ENCODE measurements at regions not wholly inside any gene's neighbourhood (a gene's known extent, or its start where the extent isn't known, plus 50 kb on each side); places are given as distances from the start of the nearest gene placed in this dataset.
"Not testable (repeated sequence)": the region's sequence is repeated elsewhere in the genome, so short reads cannot be mapped to it uniquely, and the experiment has no call there.

- DNase-seq (ENCODE audit: low spot score), result no peak
These were observed 219.1 kb downstream of the SEC23IP start for GRCh38 chr10:120111628-120112027.

- DNase-seq (ENCODE audit: low spot score), result no peak
These were observed 220.3 kb downstream of the SEC23IP start for GRCh38 chr10:120112809-120113208.

GRCh38 chr10:120115959-120116358 is 223.4 kb downstream of the SEC23IP start:
- no peak for DNase-seq (ENCODE audit: low spot score)

GRCh38 chr10:120121768-120122167 is 229.2 kb downstream of the SEC23IP start:
- no peak for DNase-seq (ENCODE audit: low spot score)

GRCh38 chr10:120131183-120131582 is 238.7 kb downstream of the SEC23IP start:
- no peak for DNase-seq (ENCODE audit: low spot score)

GRCh38 chr10:120132811-120133210 is 240.3 kb downstream of the SEC23IP start:
- DNase-seq (ENCODE audit: low spot score), result no peak

GRCh38 chr10:120138689-120139088 is 246.2 kb downstream of the SEC23IP start:
- DNase-seq (ENCODE audit: low spot score), result no peak

GRCh38 chr10:120145107-120145506 is 252.6 kb downstream of the SEC23IP start:
- no peak for DNase-seq (ENCODE audit: low spot score)

GRCh38 chr10:120156614-120157274 is 264.2 kb downstream of the SEC23IP start:
- no peak for DNase-seq (ENCODE audit: low spot score)

- no peak for DNase-seq (ENCODE audit: low spot score)
These were observed 268.6 kb downstream of the SEC23IP start for GRCh38 chr10:120161111-120161510.

GRCh38 chr10:120162471-120162870 is 269.9 kb downstream of the SEC23IP start:
- DNase-seq (ENCODE audit: low spot score), result no peak

- DNase-seq (ENCODE audit: low spot score), result no peak
These were observed 279.8 kb downstream of the SEC23IP start for GRCh38 chr10:120172356-120172755.

GRCh38 chr10:120174491-120174890 is 282.0 kb downstream of the SEC23IP start:
- no peak for DNase-seq (ENCODE audit: low spot score)

GRCh38 chr10:120177330-120177729 is 279.7 kb upstream of the PLPP4 start:
- no peak for DNase-seq (ENCODE audit: low spot score)

- no peak for DNase-seq (ENCODE audit: low spot score)
These were observed 276.9 kb upstream of the PLPP4 start for GRCh38 chr10:120180160-120180559.

GRCh38 chr10:120181154-120181553 is 275.9 kb upstream of the PLPP4 start:
- DNase-seq (ENCODE audit: low spot score), result no peak

GRCh38 chr10:120182431-120182830 is 274.6 kb upstream of the PLPP4 start:
- DNase-seq (ENCODE audit: low spot score), result no peak

- DNase-seq (ENCODE audit: low spot score), result no peak
These were observed 273.5 kb upstream of the PLPP4 start for GRCh38 chr10:120183546-120183945.

GRCh38 chr10:120184547-120185337 is 272.3 kb upstream of the PLPP4 start:
- no peak for DNase-seq (ENCODE audit: low spot score)

GRCh38 chr10:120186506-120186905 is 270.5 kb upstream of the PLPP4 start:
- DNase-seq (ENCODE audit: low spot score), result no peak

GRCh38 chr10:120187168-120187567 is 269.9 kb upstream of the PLPP4 start:
- not testable (repeated sequence) for DNase-seq (ENCODE audit: low spot score)

- no peak for DNase-seq (ENCODE audit: low spot score)
These were observed 268.1 kb upstream of the PLPP4 start for GRCh38 chr10:120188950-120189349.

GRCh38 chr10:120195984-120196712 is 260.9 kb upstream of the PLPP4 start:
- no peak for DNase-seq (ENCODE audit: low spot score)
